ENCODE measurements at regions not wholly inside any gene's neighbourhood (a gene's known extent, or its start where the extent isn't known, plus 50 kb on each side); places are given as distances from the start of the nearest gene placed in this dataset.

GRCh38 chr5:53820119-53820801, 259.8 kb downstream of the NDUFS4 start:
- H3K36me3 ChIP-seq (ENCODE audit: control insufficient read depth, insufficient read depth, low read length) = no peaks in the 10 kb centered on the region
- H3K9me3 ChIP-seq (ENCODE audit: control insufficient read depth, insufficient read depth, low read depth, low read length) = no peaks in the 10 kb centered on the region
- POLR2A ChIA-PET = no interaction called here
- ATAC-seq (no peak), DNase-seq (ENCODE audit: low read depth, low spot score) (no peak)
- CTCF ChIA-PET = no interaction called here
- TF ChIP-seq, protein P1, sequence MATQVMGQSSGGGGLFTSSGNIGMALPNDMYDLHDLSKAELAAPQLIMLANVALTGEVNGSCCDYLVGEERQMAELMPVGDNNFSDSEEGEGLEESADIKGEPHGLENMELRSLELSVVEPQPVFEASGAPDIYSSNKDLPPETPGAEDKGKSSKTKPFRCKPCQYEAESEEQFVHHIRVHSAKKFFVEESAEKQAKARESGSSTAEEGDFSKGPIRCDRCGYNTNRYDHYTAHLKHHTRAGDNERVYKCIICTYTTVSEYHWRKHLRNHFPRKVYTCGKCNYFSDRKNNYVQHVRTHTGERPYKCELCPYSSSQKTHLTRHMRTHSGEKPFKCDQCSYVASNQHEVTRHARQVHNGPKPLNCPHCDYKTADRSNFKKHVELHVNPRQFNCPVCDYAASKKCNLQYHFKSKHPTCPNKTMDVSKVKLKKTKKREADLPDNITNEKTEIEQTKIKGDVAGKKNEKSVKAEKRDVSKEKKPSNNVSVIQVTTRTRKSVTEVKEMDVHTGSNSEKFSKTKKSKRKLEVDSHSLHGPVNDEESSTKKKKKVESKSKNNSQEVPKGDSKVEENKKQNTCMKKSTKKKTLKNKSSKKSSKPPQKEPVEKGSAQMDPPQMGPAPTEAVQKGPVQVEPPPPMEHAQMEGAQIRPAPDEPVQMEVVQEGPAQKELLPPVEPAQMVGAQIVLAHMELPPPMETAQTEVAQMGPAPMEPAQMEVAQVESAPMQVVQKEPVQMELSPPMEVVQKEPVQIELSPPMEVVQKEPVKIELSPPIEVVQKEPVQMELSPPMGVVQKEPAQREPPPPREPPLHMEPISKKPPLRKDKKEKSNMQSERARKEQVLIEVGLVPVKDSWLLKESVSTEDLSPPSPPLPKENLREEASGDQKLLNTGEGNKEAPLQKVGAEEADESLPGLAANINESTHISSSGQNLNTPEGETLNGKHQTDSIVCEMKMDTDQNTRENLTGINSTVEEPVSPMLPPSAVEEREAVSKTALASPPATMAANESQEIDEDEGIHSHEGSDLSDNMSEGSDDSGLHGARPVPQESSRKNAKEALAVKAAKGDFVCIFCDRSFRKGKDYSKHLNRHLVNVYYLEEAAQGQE (IDR thresholded peaks at IDR 0.05; ENCODE audit: insufficient read depth in 1 of 2, low read depth in 2 of 2, low read length in 1 of 2) = no peak
- no peak for TF ChIP-seq TCF7L2 (IDR thresholded peaks at IDR 0.05; ENCODE audit: low read depth, low read length)
- TF ChIP-seq, protein P2, sequence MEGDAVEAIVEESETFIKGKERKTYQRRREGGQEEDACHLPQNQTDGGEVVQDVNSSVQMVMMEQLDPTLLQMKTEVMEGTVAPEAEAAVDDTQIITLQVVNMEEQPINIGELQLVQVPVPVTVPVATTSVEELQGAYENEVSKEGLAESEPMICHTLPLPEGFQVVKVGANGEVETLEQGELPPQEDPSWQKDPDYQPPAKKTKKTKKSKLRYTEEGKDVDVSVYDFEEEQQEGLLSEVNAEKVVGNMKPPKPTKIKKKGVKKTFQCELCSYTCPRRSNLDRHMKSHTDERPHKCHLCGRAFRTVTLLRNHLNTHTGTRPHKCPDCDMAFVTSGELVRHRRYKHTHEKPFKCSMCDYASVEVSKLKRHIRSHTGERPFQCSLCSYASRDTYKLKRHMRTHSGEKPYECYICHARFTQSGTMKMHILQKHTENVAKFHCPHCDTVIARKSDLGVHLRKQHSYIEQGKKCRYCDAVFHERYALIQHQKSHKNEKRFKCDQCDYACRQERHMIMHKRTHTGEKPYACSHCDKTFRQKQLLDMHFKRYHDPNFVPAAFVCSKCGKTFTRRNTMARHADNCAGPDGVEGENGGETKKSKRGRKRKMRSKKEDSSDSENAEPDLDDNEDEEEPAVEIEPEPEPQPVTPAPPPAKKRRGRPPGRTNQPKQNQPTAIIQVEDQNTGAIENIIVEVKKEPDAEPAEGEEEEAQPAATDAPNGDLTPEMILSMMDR (IDR thresholded peaks at IDR 0.05) = no peak
- TF ChIP-seq POLR2AphosphoS5 (IDR thresholded peaks at IDR 0.05; ENCODE audit: low read depth, low read length) = no peak
- TF ChIP-seq SIN3A (IDR thresholded peaks at IDR 0.05; ENCODE audit: borderline replicate concordance, insufficient read depth, low read depth, low read length) = no peak
- no peaks in the 10 kb centered on the region for H3K27me3 ChIP-seq (ENCODE audit: control insufficient read depth, insufficient read depth, low read length)
- no peak overlapping the region for H3K4me3 ChIP-seq (ENCODE audit: low read depth in 2 of 2, low read length in 2 of 2)
- in situ Hi-C loops (cut with HindIII; ENCODE audit: low pct_unique_long_range_greater_than_20kb, low sequenced_read_pairs) (no loop called here), intact Hi-C loops (cut with micrococcal nuclease; ENCODE audit: unreplicated experiment) (no loop called here)
- no peaks in the 10 kb centered on the region for H3K4me1 ChIP-seq (ENCODE audit: control insufficient read depth, insufficient read depth, low read length)
- no peak overlapping the region for H3K27ac ChIP-seq (ENCODE audit: low read length)
- no TSS peak for BruUV-seq (replicated peaks)

DNA sequence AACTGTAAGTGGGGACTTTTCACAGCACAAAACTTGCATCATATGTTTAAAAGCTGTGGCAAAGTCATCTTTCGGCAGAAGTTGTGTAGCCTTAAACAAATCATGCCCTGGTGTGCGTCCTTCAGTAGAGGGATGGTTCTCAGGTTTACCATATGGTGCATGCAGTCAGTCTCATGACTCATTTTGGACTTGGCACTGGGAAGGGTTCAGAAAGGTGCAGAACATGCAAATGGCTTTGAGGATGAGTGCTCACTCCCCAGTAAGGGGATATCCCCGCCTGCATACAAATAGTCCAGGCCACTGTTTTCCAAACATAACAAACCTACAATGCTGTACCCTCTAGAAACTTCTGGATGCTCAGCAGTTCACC, 260.3 kb downstream of the NDUFS4 start:
- ChIA-PET CTCF (no interaction called here), POLR2A (no interaction called here)
- Histone ChIP-seq H3K27ac (ENCODE audit: low read length) (no peak overlapping the region), H3K4me3 (ENCODE audit: low read depth in 2 of 2, low read length in 2 of 2) (no peak overlapping the region), H3K36me3 (ENCODE audit: control insufficient read depth, insufficient read depth, low read length) (no peaks in the 10 kb centered on the region), H3K4me1 (ENCODE audit: control insufficient read depth, insufficient read depth, low read length) (no peaks in the 10 kb centered on the region), H3K27me3 (ENCODE audit: control insufficient read depth, insufficient read depth, low read length) (no peaks in the 10 kb centered on the region), H3K9me3 (ENCODE audit: control insufficient read depth, insufficient read depth, low read depth, low read length) (no peaks in the 10 kb centered on the region)
- DNase-seq (ENCODE audit: low read depth, low spot score) = no peak
- in situ Hi-C loops (cut with HindIII; ENCODE audit: low pct_unique_long_range_greater_than_20kb, low sequenced_read_pairs) (no loop called here), intact Hi-C loops (cut with micrococcal nuclease; ENCODE audit: unreplicated experiment) (no loop called here)
- ATAC-seq = no peak
- TF ChIP-seq SIN3A (IDR thresholded peaks at IDR 0.05; ENCODE audit: borderline replicate concordance, insufficient read depth, low read depth, low read length) (no peak), POLR2AphosphoS5 (IDR thresholded peaks at IDR 0.05; ENCODE audit: low read depth, low read length) (no peak), TCF7L2 (IDR thresholded peaks at IDR 0.05; ENCODE audit: low read depth, low read length) (no peak)
- TF ChIP-seq, protein P2 (IDR thresholded peaks at IDR 0.05) = no peak
- TF ChIP-seq, protein P1 (IDR thresholded peaks at IDR 0.05; ENCODE audit: insufficient read depth in 1 of 2, low read depth in 2 of 2, low read length in 1 of 2) = no peak
- BruUV-seq (replicated peaks) = no TSS peak

Data from Panc1 (cell line).